KBM-7 (cell line): ENCODE measurements at regions not wholly inside any gene's neighbourhood (a gene's known extent, or its start where the extent isn't known, plus 50 kb on each side); places are given as distances from the start of the nearest gene placed in this dataset.
A peak's percentile ranks its signal among the peaks of the same experiment; 100 is the strongest.

Source experiments
- DNase-seq: peaks from one replicate; pipeline ENCODE4 v3.0.0-alpha.2; 2015
- in situ Hi-C: fragments of 300-500 bp; cut with MboI; formaldehyde crosslinking; loops from 2 replicates; pipeline ENCODE4 v1.14.3; 2020; ENCODE audit warnings: low sequenced_read_pairs, low pct_unique_long_range_greater_than_20kb, mixed read lengths

- no peak for DNase-seq
- in situ Hi-C loops: no loop called here
Measured at GRCh38 chr5:97764700-97765099, 581.7 kb upstream of the RIOK2 start.

GRCh38 chr5:97778451-97778850, 595.4 kb upstream of the RIOK2 start:
- in situ Hi-C loops: no loop called here
- no peak for DNase-seq

- in situ Hi-C loops: no loop called here
- DNase-seq: no peak
Measured at GRCh38 chr5:97788369-97788768, 605.3 kb upstream of the RIOK2 start.

GRCh38 chr5:97797994-97798451, 615.0 kb upstream of the RIOK2 start:
- no peak for DNase-seq
- in situ Hi-C loops: no loop called here

- DNase-seq: no peak
- in situ Hi-C loops: no loop called here
Measured at GRCh38 chr5:97801461-97801860, 618.4 kb upstream of the RIOK2 start.

- in situ Hi-C loops: no loop called here
- no peak for DNase-seq
Measured at GRCh38 chr5:97820138-97820537, 637.1 kb upstream of the RIOK2 start.

- no peak for DNase-seq
- in situ Hi-C loops: no loop called here
Measured at GRCh38 chr5:97832645-97833296, 649.7 kb upstream of the RIOK2 start.

GRCh38 chr5:97834561-97834960, 651.5 kb upstream of the RIOK2 start:
- in situ Hi-C loops: no loop called here
- no peak for DNase-seq

GRCh38 chr5:97835112-97835511, 652.1 kb upstream of the RIOK2 start:
- in situ Hi-C loops: no loop called here
- DNase-seq: no peak

- no peak for DNase-seq
- in situ Hi-C loops: no loop called here
Measured at GRCh38 chr5:97836816-97837215, 653.8 kb upstream of the RIOK2 start.

- peak; percentile 1 for DNase-seq
- in situ Hi-C loops: no loop called here
Measured at GRCh38 chr5:97838214-97838613, 655.2 kb upstream of the RIOK2 start.

- in situ Hi-C loops: no loop called here
- DNase-seq: no peak
Measured at GRCh38 chr5:97839341-97840086, 656.5 kb upstream of the RIOK2 start.

GRCh38 chr5:97840643-97841042, 657.6 kb upstream of the RIOK2 start:
- in situ Hi-C loops: no loop called here
- no peak for DNase-seq

GRCh38 chr5:97842687-97843086, 659.6 kb upstream of the RIOK2 start:
- no peak for DNase-seq
- in situ Hi-C loops: no loop called here

GRCh38 chr5:97844797-97845196, 661.8 kb upstream of the RIOK2 start:
- in situ Hi-C loops: no loop called here
- DNase-seq: no peak

- no peak for DNase-seq
- in situ Hi-C loops: no loop called here
Measured at GRCh38 chr5:97846643-97847042, 663.6 kb upstream of the RIOK2 start.

- no peak for DNase-seq
- in situ Hi-C loops: no loop called here
Measured at GRCh38 chr5:97847920-97848631, 665.0 kb upstream of the RIOK2 start.

- DNase-seq: no peak
- in situ Hi-C loops: no loop called here
Measured at GRCh38 chr5:97851036-97851435, 668.0 kb upstream of the RIOK2 start.

GRCh38 chr5:97854871-97855762, 672.1 kb upstream of the RIOK2 start:
- no peak for DNase-seq
- in situ Hi-C loops: no loop called here
